Osteoblast (primary cell): ENCODE measurements at regions not wholly inside any gene's neighbourhood (a gene's known extent, or its start where the extent isn't known, plus 50 kb on each side); places are given as distances from the start of the nearest gene placed in this dataset.

ENCODE experiments used
- DNase-seq: peaks from one replicate; pipeline ENCODE4 v3.0.0; 2011; ENCODE audit warnings: low spot score, mixed read lengths; ENCODE audit not compliant: insufficient read length; ENCODE audit errors: missing footprints
- H2AFZ ChIP-seq: 2 replicates; pipeline ENCODE4 v1.6.0; 2011; ENCODE audit warnings: mild to moderate bottlenecking, low read length
- H3K27ac ChIP-seq: 2 replicates; pipeline ENCODE4 v1.5.1; 2011; ENCODE audit warnings: mild to moderate bottlenecking, low read depth, low read length, moderate library complexity
- H3K27me3 ChIP-seq: 2 replicates; pipeline ENCODE4 v1.6.0; 2012; ENCODE audit warnings: mild to moderate bottlenecking, control low read depth, inconsistent platforms, low read length, moderate library complexity; ENCODE audit not compliant: insufficient read depth
- H3K36me3 ChIP-seq: 2 replicates; pipeline ENCODE4 v1.5.1; 2011; ENCODE audit warnings: mild to moderate bottlenecking, low read length, control low read depth, moderate library complexity; ENCODE audit not compliant: insufficient read depth
- H3K4me1 ChIP-seq: 2 replicates; pipeline ENCODE4 v1.5.1; 2011; ENCODE audit warnings: mild to moderate bottlenecking, low read length, control low read depth, moderate library complexity; ENCODE audit not compliant: insufficient read depth
- H3K4me2 ChIP-seq: 2 replicates; pipeline ENCODE4 v1.6.0; 2011; ENCODE audit warnings: mild to moderate bottlenecking, low read length; ENCODE audit not compliant: insufficient read depth
- H3K4me3 ChIP-seq: fragments of 200-600 bp; sonication (generic); 3 replicates; pipeline ENCODE4 v1.5.1; 2012; ENCODE audit warnings: mild to moderate bottlenecking, low read length, inconsistent platforms; ENCODE audit not compliant: insufficient read depth
- H3K79me2 ChIP-seq: 2 replicates; pipeline ENCODE4 v1.6.0; 2012; ENCODE audit warnings: mild to moderate bottlenecking, low read length, control low read depth, inconsistent platforms; ENCODE audit not compliant: insufficient read depth
- H3K9me3 ChIP-seq: 2 replicates; pipeline ENCODE4 v1.5.1; 2011; ENCODE audit warnings: low read depth, low read length, control low read depth
- H4K20me1 ChIP-seq: 2 replicates; pipeline ENCODE4 v1.6.0; 2012; ENCODE audit warnings: mild to moderate bottlenecking, low read length, control low read depth; ENCODE audit not compliant: insufficient read depth
- CTCF ChIP-seq: IDR thresholded peaks from 2 replicates; pipeline ENCODE4 v1.5.1; 2011; ENCODE audit warnings: mild to moderate bottlenecking, low read depth, low read length, moderate library complexity; ENCODE audit errors: extremely low read depth

- DNase-seq = no peak
- peak overlapping the region; percentile 28 for H2AFZ ChIP-seq
- peak overlapping the region; percentile 4 for H3K27ac ChIP-seq
Measured at GRCh38 chr6:165096868-165097267, 212.5 kb downstream of the C6orf118 start.

GRCh38 chr6:165096209-165096608, 213.2 kb downstream of the C6orf118 start:
- H3K4me2 ChIP-seq = no peak overlapping the region
- no peak overlapping the region for H2AFZ ChIP-seq
- no peak for DNase-seq
- H3K4me3 ChIP-seq = no peak overlapping the region
- no peaks in the 10 kb centered on the region for H3K36me3 ChIP-seq
- no peaks in the 10 kb centered on the region for H3K9me3 ChIP-seq
- H4K20me1 ChIP-seq = no peaks in the 10 kb centered on the region
- H3K4me1 ChIP-seq = peaks cover 5% of the 10 kb centered on the region
- TF ChIP-seq CTCF = no peak
- no peak overlapping the region for H3K27ac ChIP-seq
- no peaks in the 10 kb centered on the region for H3K79me2 ChIP-seq
- no peaks in the 10 kb centered on the region for H3K27me3 ChIP-seq

More at GRCh38 chr6:165096868-165097267, 212.5 kb downstream of the C6orf118 start:
- Histone ChIP-seq H3K27me3 (no peaks in the 10 kb centered on the region), H4K20me1 (no peaks in the 10 kb centered on the region), H3K36me3 (no peaks in the 10 kb centered on the region), H3K9me3 (no peaks in the 10 kb centered on the region), H3K4me2 (no peak overlapping the region), H3K4me1 (peaks cover 5% of the 10 kb centered on the region), H3K4me3 (no peak overlapping the region), H3K79me2 (no peaks in the 10 kb centered on the region)
- no peak for TF ChIP-seq CTCF

- H3K27ac ChIP-seq = no peak overlapping the region
- H3K4me2 ChIP-seq = no peak overlapping the region
- no peaks in the 10 kb centered on the region for H3K9me3 ChIP-seq
- H3K79me2 ChIP-seq = no peaks in the 10 kb centered on the region
- no peak overlapping the region for H3K4me3 ChIP-seq
- TF ChIP-seq CTCF = no peak
- H4K20me1 ChIP-seq = no peaks in the 10 kb centered on the region
- H3K4me1 ChIP-seq = peaks cover 5% of the 10 kb centered on the region
- H2AFZ ChIP-seq = no peak overlapping the region
- no peaks in the 10 kb centered on the region for H3K27me3 ChIP-seq
- no peaks in the 10 kb centered on the region for H3K36me3 ChIP-seq
- no peak for DNase-seq
Measured at GRCh38 chr6:165092881-165093595, 216.4 kb downstream of the C6orf118 start.

- no peak for DNase-seq
- TF ChIP-seq CTCF = no peak
- Histone ChIP-seq H3K27me3 (no peaks in the 10 kb centered on the region), H4K20me1 (no peaks in the 10 kb centered on the region), H2AFZ (peak overlapping the region; percentile 53), H3K4me2 (peak overlapping the region; percentile 61), H3K9me3 (no peaks in the 10 kb centered on the region), H3K36me3 (no peaks in the 10 kb centered on the region), H3K79me2 (no peaks in the 10 kb centered on the region), H3K27ac (no peak overlapping the region), H3K4me1 (no peaks in the 10 kb centered on the region), H3K4me3 (peak overlapping the region; percentile 28)
Measured at GRCh38 chr6:165091121-165091785, 218.2 kb downstream of the C6orf118 start.
